GM23248 (cell line): ENCODE measurements at regions not wholly inside any gene's neighbourhood (a gene's known extent, or its start where the extent isn't known, plus 50 kb on each side); places are given as distances from the start of the nearest gene placed in this dataset.

Experiments used
- DNase-seq: peaks from one replicate; pipeline ENCODE4 v3.0.0-alpha.2; 2015
- H2AFZ ChIP-seq: fragments of 200-600 bp; sonication (generic); 2 replicates; pipeline ENCODE4 v1.6.1; 2016; ENCODE audit warnings: antibody characterized with exemption
- H3F3A ChIP-seq: fragments of 200-600 bp; sonication (generic); 2 replicates; pipeline ENCODE4 v1.6.1; 2016; ENCODE audit warnings: mild to moderate bottlenecking, antibody characterized with exemption, mixed run types; ENCODE audit not compliant: insufficient read depth
- H3K27ac ChIP-seq: fragments of 200-600 bp; sonication (generic); 2 replicates; pipeline ENCODE4 v1.5.1; 2016; ENCODE audit warnings: mild to moderate bottlenecking
- H3K27me3 ChIP-seq: fragments of 200-600 bp; sonication (generic); replicated peaks from 2 replicates; pipeline ENCODE4 v1.6.1; 2016; ENCODE audit warnings: mild to moderate bottlenecking; ENCODE audit not compliant: insufficient read depth
- H3K36me3 ChIP-seq: fragments of 200-600 bp; sonication (generic); 2 replicates; pipeline ENCODE4 v1.6.1; 2016; ENCODE audit warnings: low read depth, mild to moderate bottlenecking
- H3K4me1 ChIP-seq: fragments of 200-600 bp; sonication (generic); 2 replicates; pipeline ENCODE4 v1.6.1; 2016; ENCODE audit warnings: mild to moderate bottlenecking; ENCODE audit not compliant: insufficient read depth
- H3K4me2 ChIP-seq: fragments of 200-600 bp; sonication (generic); one replicate; pipeline ENCODE4 v1.6.1; 2016; ENCODE audit warnings: mild to moderate bottlenecking; ENCODE audit not compliant: unreplicated experiment
- H3K4me3 ChIP-seq: fragments of 200-600 bp; sonication (generic); 2 replicates; pipeline ENCODE4 v1.5.1; 2016; ENCODE audit warnings: mild to moderate bottlenecking
- H3K79me2 ChIP-seq: fragments of 200-600 bp; sonication (generic); 2 replicates; pipeline ENCODE4 v1.6.1; 2016; ENCODE audit warnings: mild to moderate bottlenecking; ENCODE audit not compliant: insufficient read depth
- H3K9ac ChIP-seq: fragments of 200-600 bp; sonication (generic); 2 replicates; pipeline ENCODE4 v1.6.1; 2016; ENCODE audit warnings: mild to moderate bottlenecking
- H3K9me2 ChIP-seq: fragments of 200-600 bp; sonication (generic); 2 replicates; pipeline ENCODE4 v1.6.1; 2016; ENCODE audit warnings: mixed run types, mild to moderate bottlenecking, moderate library complexity; ENCODE audit not compliant: insufficient read depth
- H3K9me3 ChIP-seq: fragments of 200-600 bp; sonication (generic); one replicate; pipeline ENCODE4 v1.6.1; 2017; ENCODE audit warnings: low read depth
- H4K20me1 ChIP-seq: fragments of 200-600 bp; sonication (generic); 2 replicates; pipeline ENCODE4 v1.6.0; 2016; ENCODE audit not compliant: insufficient read depth
- EZH2 ChIP-seq: fragments of 200-600 bp; sonication (generic); IDR thresholded peaks from 2 replicates; pipeline ENCODE4 v1.6.1; 2018; ENCODE audit warnings: antibody characterized with exemption, mild to moderate bottlenecking; ENCODE audit not compliant: insufficient read depth, poor library complexity, severe bottlenecking
- EZH2phosphoT487 ChIP-seq: fragments of 200-600 bp; sonication (generic); IDR thresholded peaks from 2 replicates; pipeline ENCODE4 v1.6.1; 2018; ENCODE audit warnings: antibody characterized with exemption, moderate library complexity, mild to moderate bottlenecking, low read depth; ENCODE audit not compliant: insufficient read depth
- WGBS, 2 experiments: methylation state at CpG; one replicate each; pipeline ENCODE4 v1.1.6; 2015 to 2017; ENCODE audit warnings: low lambda C conversion rate in 2 of 2, low coverage in 1 of 2; ENCODE audit errors: missing lambda C conversion rate in 2 of 2; 5-methylcytosine and 5-hydroxymethylcytosine counted together
- in situ Hi-C: fragments of 300-500 bp; cut with MboI; formaldehyde crosslinking; loops from 2 replicates; pipeline ENCODE4 v1.15.0; 2020

DNA sequence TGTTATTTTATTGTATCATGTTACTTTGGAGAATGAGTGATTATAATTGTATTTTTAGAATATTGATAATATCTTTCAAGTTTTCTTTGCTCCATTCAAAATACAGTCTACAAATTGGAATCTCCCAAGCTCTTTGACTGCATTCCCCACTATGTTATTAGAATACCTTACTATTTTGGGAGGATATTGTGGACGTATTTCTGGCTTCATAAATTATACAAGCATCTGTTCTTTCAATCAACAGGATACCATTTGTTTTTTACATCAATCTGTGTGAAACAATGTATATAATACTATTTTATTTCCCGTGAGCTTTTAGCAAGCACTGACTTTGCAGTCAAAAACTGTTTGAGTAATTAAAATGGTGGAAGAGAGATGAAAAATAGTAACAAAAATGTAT lies 226.5 kb downstream of the PTPRC start:
- in situ Hi-C loops: no loop called here
- no peak overlapping the region for H3K4me3 ChIP-seq
- H3K4me2 ChIP-seq: no peak overlapping the region
- WGBS, 2 experiments: 73 to 78% methylated on average over 2 of the region's 2 CpGs
- H3K9me2 ChIP-seq: no peaks in the 10 kb centered on the region
- DNase-seq: no peak
- H3K9ac ChIP-seq: no peak overlapping the region
- H3K27ac ChIP-seq: no peak overlapping the region
- TF ChIP-seq EZH2phosphoT487 (no peak), EZH2 (no peak)
- no peaks in the 10 kb centered on the region for H3K4me1 ChIP-seq
- no peak overlapping the region for H2AFZ ChIP-seq
- no peaks in the 10 kb centered on the region for H3K27me3 ChIP-seq
- H3F3A ChIP-seq: no peaks in the 10 kb centered on the region
- H3K36me3 ChIP-seq: no peaks in the 10 kb centered on the region
- no peaks in the 10 kb centered on the region for H3K79me2 ChIP-seq
- H4K20me1 ChIP-seq: no peaks in the 10 kb centered on the region
- H3K9me3 ChIP-seq: no peaks in the 10 kb centered on the region

GRCh38 chr1:198867182-198867581 lies 228.3 kb downstream of the PTPRC start:
- Histone ChIP-seq H3K27me3 (no peaks in the 10 kb centered on the region), H3K36me3 (no peaks in the 10 kb centered on the region), H3K4me1 (no peaks in the 10 kb centered on the region), H3K4me3 (no peak overlapping the region), H3K9ac (no peak overlapping the region), H3K9me3 (no peaks in the 10 kb centered on the region), H3K79me2 (no peaks in the 10 kb centered on the region), H3K4me2 (no peak overlapping the region), H3K9me2 (no peaks in the 10 kb centered on the region), H2AFZ (no peak overlapping the region), H3F3A (no peaks in the 10 kb centered on the region), H3K27ac (no peak overlapping the region), H4K20me1 (no peaks in the 10 kb centered on the region)
- DNase-seq: no peak
- in situ Hi-C loops: no loop called here
- WGBS, 2 experiments: 86 to 89% methylated on average over 6 of the region's 6 CpGs
- TF ChIP-seq EZH2phosphoT487 (no peak), EZH2 (no peak)

DNA sequence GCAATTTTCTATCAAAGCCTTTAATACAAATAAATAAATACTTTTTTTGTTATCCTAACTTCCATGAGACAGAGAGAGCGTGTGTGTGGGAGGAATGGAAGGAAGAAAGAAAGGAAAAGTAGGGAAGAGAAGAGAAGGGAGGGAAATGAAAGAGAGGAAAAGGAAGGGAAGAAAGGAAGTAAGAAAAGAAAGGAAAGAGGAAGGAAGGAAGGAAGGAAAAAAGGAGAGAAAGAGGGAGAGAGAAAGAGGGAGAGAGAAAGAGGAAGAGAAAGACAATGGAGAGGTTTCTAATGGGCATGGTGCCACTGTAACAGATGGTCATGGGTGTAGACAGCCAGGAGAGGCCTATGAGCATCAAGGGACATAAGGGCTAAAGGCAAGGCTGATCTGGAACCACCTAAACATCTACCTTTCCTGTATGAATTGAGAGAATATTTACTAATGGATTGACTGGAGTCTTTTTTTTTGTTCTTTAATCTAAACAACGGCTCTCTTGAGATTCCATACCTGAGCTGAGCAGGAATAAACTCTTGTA lies 234.9 kb downstream of the PTPRC start:
- no peaks in the 10 kb centered on the region for H4K20me1 ChIP-seq
- H3K9me3 ChIP-seq: no peaks in the 10 kb centered on the region
- no peaks in the 10 kb centered on the region for H3K4me1 ChIP-seq
- no peaks in the 10 kb centered on the region for H3K9me2 ChIP-seq
- no peak overlapping the region for H2AFZ ChIP-seq
- H3K9ac ChIP-seq: no peak overlapping the region
- H3K36me3 ChIP-seq: no peaks in the 10 kb centered on the region
- no peak for TF ChIP-seq EZH2
- TF ChIP-seq EZH2phosphoT487: no peak
- no peaks in the 10 kb centered on the region for H3F3A ChIP-seq
- H3K27me3 ChIP-seq: no peaks in the 10 kb centered on the region
- no peak overlapping the region for H3K4me3 ChIP-seq
- in situ Hi-C loops: no loop called here
- no peak for DNase-seq
- 93 to 97% methylated on average over 2 of the region's 2 CpGs for WGBS, 2 experiments
- no peak overlapping the region for H3K27ac ChIP-seq
- H3K4me2 ChIP-seq: no peak overlapping the region
- H3K79me2 ChIP-seq: no peaks in the 10 kb centered on the region

DNA sequence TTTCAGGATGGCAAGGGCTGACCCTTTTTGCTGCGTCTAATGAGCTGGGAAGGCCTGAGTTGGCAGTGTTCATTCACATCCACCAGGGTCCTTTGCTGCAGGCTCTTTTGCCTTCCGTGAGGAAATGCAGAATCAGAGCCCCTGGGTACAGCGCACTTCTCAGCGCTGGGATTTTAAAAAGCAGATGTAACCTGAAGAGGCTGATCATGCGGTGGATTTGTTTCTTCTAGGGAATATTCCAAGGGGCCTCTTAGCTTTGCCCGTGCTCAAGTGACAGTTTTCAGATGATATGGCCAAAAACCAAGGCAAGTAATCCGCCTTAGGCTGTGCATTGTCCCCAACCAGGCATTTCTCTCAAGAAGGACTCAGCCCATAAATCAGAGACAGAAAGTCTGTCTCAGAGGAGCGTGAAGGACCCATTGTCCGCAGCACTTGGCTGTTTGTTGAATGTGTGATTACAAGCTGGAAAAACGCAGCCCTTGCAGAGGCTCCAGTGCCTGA lies 237.6 kb downstream of the PTPRC start:
- no peak overlapping the region for H3K9ac ChIP-seq
- H3K4me1 ChIP-seq: peaks cover 16% of the 10 kb centered on the region
- H3K4me2 ChIP-seq: no peak overlapping the region
- H3K4me3 ChIP-seq: no peak overlapping the region
- WGBS, 2 experiments: 89 to 92% methylated on average over 10 of the region's 10 CpGs
- no peaks in the 10 kb centered on the region for H3K9me2 ChIP-seq
- no peak for TF ChIP-seq EZH2
- TF ChIP-seq EZH2phosphoT487: no peak
- no peaks in the 10 kb centered on the region for H3K27me3 ChIP-seq
- no peaks in the 10 kb centered on the region for H3K79me2 ChIP-seq
- DNase-seq: no peak
- H4K20me1 ChIP-seq: no peaks in the 10 kb centered on the region
- peaks cover 5% of the 10 kb centered on the region for H3F3A ChIP-seq
- in situ Hi-C loops: no loop called here
- H3K27ac ChIP-seq: no peak overlapping the region
- no peaks in the 10 kb centered on the region for H3K9me3 ChIP-seq
- no peak overlapping the region for H2AFZ ChIP-seq
- no peaks in the 10 kb centered on the region for H3K36me3 ChIP-seq

- Histone ChIP-seq H3K9ac (no peak overlapping the region), H4K20me1 (no peaks in the 10 kb centered on the region), H2AFZ (no peak overlapping the region), H3F3A (peaks cover 5% of the 10 kb centered on the region), H3K4me1 (peaks cover 19% of the 10 kb centered on the region), H3K4me2 (no peak overlapping the region), H3K27ac (no peak overlapping the region), H3K4me3 (no peak overlapping the region), H3K36me3 (no peaks in the 10 kb centered on the region), H3K79me2 (no peaks in the 10 kb centered on the region), H3K9me3 (no peaks in the 10 kb centered on the region), H3K27me3 (no peaks in the 10 kb centered on the region), H3K9me2 (no peaks in the 10 kb centered on the region)
- no peak for DNase-seq
- TF ChIP-seq EZH2 (no peak), EZH2phosphoT487 (no peak)
- WGBS, 2 experiments: 100% methylated on average over 2 of the region's 2 CpGs
- in situ Hi-C loops: no loop called here
Measured at GRCh38 chr1:198878566-198878965, 239.7 kb downstream of the PTPRC start.
